ENCODE measurements at regions not wholly inside any gene's neighbourhood (a gene's known extent, or its start where the extent isn't known, plus 50 kb on each side); places are given as distances from the start of the nearest gene placed in this dataset.

GRCh38 chr13:31918707-31919106 lies 112.9 kb upstream of the FRY start:
- ATAC-seq (ENCODE audit: low read depth) (no peak), DNase-seq (no peak)
- Histone ChIP-seq H3K9me3 (ENCODE audit: control extremely low read depth in 1 of 3, control insufficient read depth in 2 of 3, insufficient read depth in 1 of 3, low read length in 2 of 3) (no peaks in the 10 kb centered on the region), H4K20me1 (ENCODE audit: control insufficient read depth, insufficient read depth, low read length, poor library complexity, severe bottlenecking) (no peaks in the 10 kb centered on the region), H2AFZ (ENCODE audit: insufficient read depth, low read depth, low read length, poor library complexity, severe bottlenecking) (no peak overlapping the region), H3K4me3 (ENCODE audit: control extremely low read depth in 1 of 5, extremely low read depth in 1 of 5, insufficient read depth in 1 of 5, low read depth in 2 of 5, low read length in 4 of 5) (no peak overlapping the region), H3K27me3 (replicated peaks in 1 of 4; ENCODE audit: control extremely low read depth in 1 of 4, control insufficient read depth in 3 of 4, insufficient read depth in 4 of 4, low read length in 3 of 4) (no peaks in the 10 kb centered on the region), H3K4me2 (replicated peaks; ENCODE audit: low read depth, low read length, poor library complexity, severe bottlenecking) (no peak overlapping the region), H3K4me1 (ENCODE audit: control insufficient read depth in 2 of 2, insufficient read depth in 2 of 2, low read length in 2 of 2) (peaks cover 0 to 6% of the 10 kb centered on the region in 2 donors), H3K79me2 (ENCODE audit: control insufficient read depth, insufficient read depth, low read length) (no peaks in the 10 kb centered on the region), H3K27ac (ENCODE audit: low read length in 2 of 2) (no peak overlapping the region), H3K9ac (ENCODE audit: low read length) (no peak overlapping the region), H3K36me3 (replicated peaks in 1 of 2; ENCODE audit: control extremely low read depth in 1 of 2, control insufficient read depth in 1 of 2, extremely low read depth in 1 of 2, insufficient read depth in 2 of 2, low read length in 1 of 2) (no peaks in the 10 kb centered on the region)
- Mint-ChIP-seq H3K4me1 (peaks cover 8% of the 10 kb centered on the region), H3K4me3 (no peak overlapping the region), H3K27ac (no peak overlapping the region), H3K27me3 (no peaks in the 10 kb centered on the region), H3K9me3 (ENCODE audit: insufficient read depth) (no peaks in the 10 kb centered on the region)
- CTCF ChIA-PET = interaction anchor here (4.0 kb wide), 1 partner anchor 9 kb away, joined by 32 read pairs; no protein-coding TSS in a partner anchor
- POLR2A ChIA-PET = no interaction called here
- no peak for TF ChIP-seq CTCF (IDR thresholded peaks at IDR 0.05)
- no peak for TF ChIP-seq EZH2 (IDR thresholded peaks at IDR 0.05; ENCODE audit: borderline replicate concordance, insufficient read depth, low read depth, low read length, poor library complexity, severe bottlenecking)
- intact Hi-C loops (cut with micrococcal nuclease) = loop anchor here (10.0 kb wide), 2 partner anchors 46 to 246 kb away; no protein-coding TSS in a partner anchor
- WGBS (ENCODE audit: insufficient coverage) = 85% methylated on average over 1 of the region's 2 CpGs

GRCh38 chr13:31919241-31919640 lies 112.3 kb upstream of the FRY start:
- no peak for ATAC-seq (ENCODE audit: low read depth)
- DNase-seq = no peak
- Histone ChIP-seq H3K4me2 (replicated peaks; ENCODE audit: low read depth, low read length, poor library complexity, severe bottlenecking) (no peak overlapping the region), H3K79me2 (ENCODE audit: control insufficient read depth, insufficient read depth, low read length) (no peaks in the 10 kb centered on the region), H3K9ac (ENCODE audit: low read length) (no peak overlapping the region), H3K27ac (ENCODE audit: low read length in 2 of 2) (no peak overlapping the region), H3K4me3 (ENCODE audit: control extremely low read depth in 1 of 5, extremely low read depth in 1 of 5, insufficient read depth in 1 of 5, low read depth in 2 of 5, low read length in 4 of 5) (no peak overlapping the region), H3K4me1 (ENCODE audit: control insufficient read depth in 2 of 2, insufficient read depth in 2 of 2, low read length in 2 of 2) (peaks cover 0 to 6% of the 10 kb centered on the region in 2 donors), H4K20me1 (ENCODE audit: control insufficient read depth, insufficient read depth, low read length, poor library complexity, severe bottlenecking) (no peaks in the 10 kb centered on the region), H3K27me3 (replicated peaks in 1 of 4; ENCODE audit: control extremely low read depth in 1 of 4, control insufficient read depth in 3 of 4, insufficient read depth in 4 of 4, low read length in 3 of 4) (no peaks in the 10 kb centered on the region), H2AFZ (ENCODE audit: insufficient read depth, low read depth, low read length, poor library complexity, severe bottlenecking) (no peak overlapping the region), H3K36me3 (replicated peaks in 1 of 2; ENCODE audit: control extremely low read depth in 1 of 2, control insufficient read depth in 1 of 2, extremely low read depth in 1 of 2, insufficient read depth in 2 of 2, low read length in 1 of 2) (no peaks in the 10 kb centered on the region), H3K9me3 (ENCODE audit: control extremely low read depth in 1 of 3, control insufficient read depth in 2 of 3, insufficient read depth in 1 of 3, low read length in 2 of 3) (no peaks in the 10 kb centered on the region)
- Mint-ChIP-seq H3K27me3 (no peaks in the 10 kb centered on the region), H3K9me3 (ENCODE audit: insufficient read depth) (no peaks in the 10 kb centered on the region), H3K27ac (no peak overlapping the region), H3K4me1 (peaks cover 8% of the 10 kb centered on the region), H3K4me3 (no peak overlapping the region)
- no CpG with 5 or more reads among the region's 2 CpGs for WGBS (ENCODE audit: insufficient coverage)
- intact Hi-C loops (cut with micrococcal nuclease) = loop anchor here (10.0 kb wide), 2 partner anchors 46 to 246 kb away; no protein-coding TSS in a partner anchor
- no peak for TF ChIP-seq EZH2 (IDR thresholded peaks at IDR 0.05; ENCODE audit: borderline replicate concordance, insufficient read depth, low read depth, low read length, poor library complexity, severe bottlenecking)
- TF ChIP-seq CTCF (IDR thresholded peaks at IDR 0.05) = no peak
- POLR2A ChIA-PET = interaction anchor here (0.6 kb wide), 1 partner anchor 48 kb away, joined by 9 read pairs; no protein-coding TSS in a partner anchor
- CTCF ChIA-PET = interaction anchor here (1.1 to 4.0 kb wide), 2 partner anchors 9 kb away, joined by 4 to 32 read pairs; no protein-coding TSS in a partner anchor

Measured in B cell (primary cell).